Hepatic stellate cell (primary cell): ENCODE measurements at regions not wholly inside any gene's neighbourhood (a gene's known extent, or its start where the extent isn't known, plus 50 kb on each side); places are given as distances from the start of the nearest gene placed in this dataset.
"Not testable (repeated sequence)": the region's sequence is repeated elsewhere in the genome, so short reads cannot be mapped to it uniquely, and the experiment has no call there.

Experiments
- DNase-seq: peaks from one replicate; pipeline ENCODE4 v3.0.0; 2011; ENCODE audit warnings: low spot score

GRCh38 chr20:24836661-24837299 lies 112.3 kb upstream of the CST7 start:
- DNase-seq = no peak

- DNase-seq = no peak
These were observed 111.2 kb upstream of the CST7 start for GRCh38 chr20:24837781-24838450.

DNA sequence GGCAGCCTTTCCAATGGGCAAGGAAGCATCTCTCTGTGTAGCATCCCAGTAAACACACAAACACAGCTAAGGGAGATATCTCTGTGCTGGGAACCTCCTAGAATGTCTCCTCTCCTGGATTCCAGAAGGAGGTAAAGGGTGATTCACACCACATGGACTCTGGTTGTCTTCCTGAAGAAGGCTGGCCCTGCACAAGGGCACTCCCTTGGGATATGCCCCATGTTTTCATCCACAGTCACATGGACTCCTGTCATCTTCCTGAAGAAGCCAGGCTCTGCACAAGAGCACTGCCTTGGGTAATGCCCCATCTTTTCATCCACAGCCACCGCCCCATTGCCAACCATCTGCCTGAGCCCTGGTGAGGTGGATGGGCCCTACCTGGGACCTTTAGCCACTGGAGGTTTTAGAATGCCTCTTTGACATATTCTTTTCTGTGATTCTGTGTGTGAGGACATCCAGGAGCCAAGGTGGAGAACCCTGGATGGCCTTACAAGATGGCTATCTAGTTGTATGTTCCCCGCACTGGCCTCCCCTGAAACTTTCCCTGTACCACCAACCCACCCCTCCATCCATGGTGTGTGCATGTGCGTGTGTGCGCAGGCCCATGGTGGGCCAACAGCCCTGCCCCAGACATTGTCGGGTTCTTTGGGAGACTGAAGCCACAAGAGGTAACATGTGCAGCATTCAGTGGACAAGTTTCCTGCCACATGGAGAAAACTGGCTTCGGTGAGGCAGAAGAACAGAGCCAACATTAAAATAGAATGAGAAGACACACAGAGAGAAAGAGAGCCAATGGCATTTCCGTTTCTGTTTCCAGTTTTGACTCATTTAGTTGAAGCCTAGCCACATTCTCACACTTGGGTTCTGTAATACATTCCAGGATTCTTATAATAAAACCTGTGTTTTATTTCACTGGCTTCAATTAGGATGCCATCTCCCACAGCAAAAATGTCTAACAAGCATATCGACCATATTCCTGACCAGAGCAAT lies 110.2 kb upstream of the CST7 start:
- no peak for DNase-seq

GRCh38 chr20:24840121-24840713 lies 108.9 kb upstream of the CST7 start:
- no peak for DNase-seq

GRCh38 chr20:24842274-24842917 lies 106.7 kb upstream of the CST7 start:
- no peak for DNase-seq

GRCh38 chr20:24842918-24843715 lies 106.0 kb upstream of the CST7 start:
- DNase-seq = no peak

DNA sequence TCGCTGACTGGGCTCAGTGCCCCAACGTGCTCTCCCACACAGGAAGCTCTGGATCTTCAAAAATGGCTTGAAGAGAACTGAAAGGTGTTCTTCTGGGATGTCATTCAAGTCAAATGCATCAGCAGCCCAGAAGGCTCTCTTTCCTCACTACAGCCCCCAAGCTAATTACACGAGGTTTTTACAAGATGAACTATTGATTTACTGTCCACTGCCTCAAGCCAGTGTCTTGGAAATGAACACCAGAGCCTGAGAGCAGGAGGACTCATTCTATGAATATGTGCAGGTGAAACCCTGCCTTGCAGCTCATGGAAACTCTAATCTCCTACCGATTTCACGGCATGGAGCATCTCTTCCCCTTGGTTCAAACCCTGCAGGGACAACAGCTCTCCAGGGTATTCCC lies 98.9 kb upstream of the CST7 start:
- DNase-seq = no peak

DNA sequence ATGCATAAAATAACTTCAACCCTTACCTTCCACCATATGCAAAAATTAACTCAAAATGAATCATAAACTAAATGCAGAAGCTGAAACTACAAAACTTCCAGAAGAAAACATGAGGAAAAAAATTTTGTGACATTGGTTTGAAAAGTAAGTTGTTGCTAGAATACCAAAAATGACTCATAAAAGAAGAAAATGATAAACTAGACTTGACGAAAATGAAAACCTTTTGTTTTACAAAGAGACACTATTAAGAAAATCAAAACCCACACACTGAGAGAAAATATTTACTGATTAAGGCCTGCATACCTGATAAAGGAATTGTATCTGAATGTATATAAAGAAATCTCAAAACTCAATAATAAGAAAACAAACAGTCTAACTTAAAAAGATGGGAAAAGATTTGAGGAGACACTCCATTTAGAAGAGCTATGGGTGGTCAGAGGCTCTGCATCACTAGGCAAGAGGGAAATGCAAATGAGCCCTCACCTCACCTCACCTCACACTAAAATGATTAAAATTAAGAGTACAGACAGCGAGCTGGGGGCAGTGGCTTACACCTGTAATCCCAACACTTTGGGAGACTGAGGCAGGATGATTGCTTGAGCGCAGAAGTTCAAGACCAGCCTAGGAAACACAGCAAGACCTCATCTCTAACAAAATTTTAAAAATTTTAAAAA lies 97.6 kb upstream of the CST7 start:
- no peak for DNase-seq

- no peak for DNase-seq
These were observed 95.2 kb upstream of the CST7 start for GRCh38 chr20:24853916-24854315.

GRCh38 chr20:24855848-24856247 lies 93.2 kb upstream of the CST7 start:
- no peak for DNase-seq

GRCh38 chr20:24858500-24858899 lies 90.6 kb upstream of the CST7 start:
- DNase-seq = not testable (repeated sequence)

GRCh38 chr20:24859539-24859938 lies 89.5 kb upstream of the CST7 start:
- no peak for DNase-seq

- no peak for DNase-seq
These were observed 86.9 kb upstream of the CST7 start for GRCh38 chr20:24862186-24862585.

- no peak for DNase-seq
These were observed 86.5 kb upstream of the CST7 start for GRCh38 chr20:24862606-24863005.

GRCh38 chr20:24863356-24863755 lies 85.7 kb upstream of the CST7 start:
- DNase-seq = no peak

GRCh38 chr20:24866008-24866407 lies 83.1 kb upstream of the CST7 start:
- DNase-seq = no peak

DNA sequence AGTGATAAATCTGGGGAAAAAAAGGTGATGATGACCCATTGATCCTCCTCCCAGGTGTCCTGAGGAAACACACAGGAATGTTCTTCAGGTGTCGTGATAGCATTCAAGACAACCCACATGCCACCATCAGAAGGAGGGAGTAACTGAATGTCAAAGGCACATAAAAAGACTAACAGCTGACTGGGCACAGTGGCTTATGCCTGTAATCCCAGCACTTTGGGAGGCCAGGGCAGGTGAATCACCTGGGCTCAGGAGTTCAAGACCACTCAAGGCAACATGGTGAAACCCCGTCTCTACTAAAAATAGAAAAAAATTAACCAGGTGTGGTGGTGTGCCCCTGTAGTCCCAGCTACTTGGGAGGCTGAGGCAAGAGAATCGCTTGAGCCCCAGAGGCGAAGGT lies 82.3 kb upstream of the CST7 start:
- no peak for DNase-seq

- DNase-seq = no peak
These were observed 81.5 kb upstream of the CST7 start for GRCh38 chr20:24867556-24867955.

DNA sequence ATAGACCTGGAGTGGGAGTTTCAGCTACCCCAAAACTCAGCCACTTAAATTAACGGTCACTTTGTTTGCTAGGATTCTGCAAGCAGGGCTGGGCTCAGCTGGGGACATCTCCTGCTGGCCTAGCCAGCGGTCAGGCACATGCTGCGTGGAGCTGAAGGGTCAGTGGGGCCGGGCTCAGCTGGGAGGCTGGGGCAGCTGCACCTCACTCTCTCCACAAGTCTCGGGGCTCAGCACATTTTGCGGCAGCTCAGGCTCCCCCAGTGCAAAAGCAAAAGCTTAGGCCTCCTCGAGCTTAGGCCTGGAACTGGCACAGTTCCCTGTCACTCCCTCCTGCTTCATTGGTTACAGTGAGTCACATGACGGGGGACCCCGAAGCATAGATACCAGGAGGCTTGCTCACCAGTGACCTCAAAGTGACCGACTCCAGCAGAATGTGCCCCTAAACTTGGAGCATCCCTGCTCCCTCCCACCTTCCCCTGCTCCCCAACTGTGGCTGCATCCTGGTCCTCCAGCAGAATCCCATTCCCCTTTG lies 80.6 kb upstream of the CST7 start:
- DNase-seq = no peak

DNA sequence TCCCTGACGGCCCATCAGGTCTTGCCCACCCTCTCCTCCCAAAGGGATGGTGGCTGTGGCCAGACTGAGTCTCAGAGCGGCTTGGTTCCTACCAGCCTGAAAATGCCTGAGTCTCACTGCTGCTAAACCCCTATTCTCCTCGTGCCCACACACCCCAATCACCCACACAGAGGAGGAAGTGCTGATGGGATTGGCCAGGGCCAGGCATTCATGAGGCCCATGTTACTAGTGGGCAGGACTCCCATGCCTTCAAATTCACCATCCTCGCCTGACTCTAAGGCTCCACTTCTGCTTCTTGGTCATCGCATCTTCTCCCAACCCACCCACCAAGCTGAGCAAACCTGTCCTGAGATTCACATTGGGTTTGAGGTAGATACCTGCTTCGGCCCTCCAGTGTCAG lies 80.1 kb upstream of the CST7 start:
- no peak for DNase-seq
